OCI-LY7 (cell line): ENCODE measurements at regions not wholly inside any gene's neighbourhood (a gene's known extent, or its start where the extent isn't known, plus 50 kb on each side); places are given as distances from the start of the nearest gene placed in this dataset.

ENCODE experiments used
- BruUV-seq: library from RNA; stranded (reverse); fragments of 400-500 nt; replicated peaks from 2 replicates; lab custom pipeline; 2021; lab: Mats Ljungman, UMichigan
- CTCF ChIA-PET: fragments of 300-600 bp; sonication (Branson Sonifier 250); formaldehyde crosslinking; loops from one replicate; lab custom pipeline; 2022; ENCODE audit warnings: antibody characterized with exemption; ENCODE audit not compliant: unreplicated experiment; lab: Charles Lee
- POLR2A ChIA-PET: fragments of 300-600 bp; sonication (Branson Sonifier 250); formaldehyde crosslinking; loops from one replicate; lab custom pipeline; 2022; ENCODE audit warnings: antibody characterized with exemption; lab: Charles Lee
- DNase-seq: peaks from one replicate; pipeline ENCODE4 v3.0.0-alpha.2; 2015; ENCODE audit warnings: low spot score
- H2AFZ ChIP-seq: fragments of 200-600 bp; sonication (generic), shearing (Covaris generic); 2 replicates; pipeline ENCODE4 v1.6.1; 2014; ENCODE audit warnings: mild to moderate bottlenecking, antibody characterized with exemption, low read length, moderate library complexity
- H3K27ac ChIP-seq: fragments of 200-600 bp; sonication (generic); 2 replicates; pipeline ENCODE4 v1.5.1; 2014; ENCODE audit warnings: mixed run types, low read depth, mild to moderate bottlenecking, moderate library complexity, low read length, inconsistent platforms; ENCODE audit not compliant: poor library complexity, severe bottlenecking
- H3K36me3 ChIP-seq: fragments of 200-600 bp; sonication (generic); 2 replicates; pipeline ENCODE4 v1.6.1; 2014; ENCODE audit warnings: mild to moderate bottlenecking, antibody characterized with exemption, low read length, moderate library complexity, mixed read lengths; ENCODE audit not compliant: insufficient read depth
- H3K4me1 ChIP-seq: fragments of 200-600 bp; sonication (generic); 2 replicates; pipeline ENCODE4 v1.5.1; 2014; ENCODE audit warnings: mild to moderate bottlenecking, low read length; ENCODE audit not compliant: insufficient read depth, poor library complexity, severe bottlenecking
- H3K4me2 ChIP-seq: fragments of 200-600 bp; sonication (generic); 2 replicates; pipeline ENCODE4 v1.6.1; 2014; ENCODE audit warnings: mild to moderate bottlenecking, low read length
- H3K4me3 ChIP-seq: fragments of 200-600 bp; sonication (generic); 2 replicates; pipeline ENCODE4 v1.5.1; 2014; ENCODE audit warnings: mild to moderate bottlenecking, low read depth, low read length; ENCODE audit not compliant: poor library complexity, severe bottlenecking
- H3K79me2 ChIP-seq: fragments of 200-600 bp; sonication (generic); 2 replicates; pipeline ENCODE4 v1.6.1; 2016; ENCODE audit warnings: low read depth, mild to moderate bottlenecking, low read length, moderate library complexity, mixed read lengths; ENCODE audit not compliant: insufficient read depth
- H3K9me2 ChIP-seq: fragments of 200-600 bp; sonication (generic); 2 replicates; pipeline ENCODE4 v1.6.1; 2016; ENCODE audit warnings: mild to moderate bottlenecking, low read length, mixed read lengths; ENCODE audit not compliant: insufficient read depth
- H3K9me3 ChIP-seq: fragments of 200-600 bp; sonication (generic); 2 replicates; pipeline ENCODE4 v1.6.1; 2014; ENCODE audit warnings: mild to moderate bottlenecking, mixed run types, low read length, mixed read lengths
- H4K20me1 ChIP-seq: fragments of 200-600 bp; sonication (generic); 2 replicates; pipeline ENCODE4 v1.6.1; 2014; ENCODE audit warnings: mild to moderate bottlenecking, antibody characterized with exemption, low read length, moderate library complexity, mixed read lengths; ENCODE audit not compliant: insufficient read depth
- CTCF ChIP-seq: fragments of 200-600 bp; sonication (generic); conservative IDR thresholded peaks from 2 replicates; pipeline ENCODE4 v1.5.1; 2014; ENCODE audit warnings: mild to moderate bottlenecking, antibody characterized with exemption, low read length, moderate library complexity, mixed read lengths
- EZH2phosphoT487 ChIP-seq: fragments of 200-600 bp; sonication (generic); IDR thresholded peaks from 2 replicates; pipeline ENCODE4 v1.6.1; 2018; ENCODE audit warnings: low read depth, borderline replicate concordance, mild to moderate bottlenecking, mixed run types, antibody characterized with exemption, low read length, moderate library complexity, mixed read lengths
- intact Hi-C: fragments of 100-400 bp; cut with micrococcal nuclease; formaldehyde crosslinking; loops from one replicate; pipeline ENCODE4 v1.10.0; 2022; ENCODE audit not compliant: unreplicated experiment

GRCh38 chr15:31974855-31975829, 55.2 kb upstream of the CHRNA7 start:
- Histone ChIP-seq H3K4me3 (no peak overlapping the region), H3K36me3 (no peaks in the 10 kb centered on the region), H3K4me2 (no peak overlapping the region), H3K9me2 (no peaks in the 10 kb centered on the region), H3K27ac (no peak overlapping the region), H3K4me1 (no peaks in the 10 kb centered on the region), H2AFZ (no peak overlapping the region), H3K9me3 (no peaks in the 10 kb centered on the region), H3K79me2 (no peaks in the 10 kb centered on the region), H4K20me1 (no peaks in the 10 kb centered on the region)
- CTCF ChIA-PET = no interaction called here
- no TSS peak for BruUV-seq
- intact Hi-C loops = loop anchor here (2.0 kb wide), 1 partner anchor 106 kb away; no protein-coding TSS in a partner anchor
- TF ChIP-seq CTCF (peak; percentile 91), EZH2phosphoT487 (no peak)
- POLR2A ChIA-PET = no interaction called here
- DNase-seq = peak; percentile 52

GRCh38 chr15:31975830-31976229, 54.5 kb upstream of the CHRNA7 start:
- H3K9me3 ChIP-seq = no peaks in the 10 kb centered on the region
- H3K4me3 ChIP-seq = no peak overlapping the region
- intact Hi-C loops = loop anchor here (2.0 kb wide), 1 partner anchor 107 kb away; no protein-coding TSS in a partner anchor
- TF ChIP-seq CTCF (no peak), EZH2phosphoT487 (no peak)
- H4K20me1 ChIP-seq = no peaks in the 10 kb centered on the region
- DNase-seq = no peak
- no peaks in the 10 kb centered on the region for H3K36me3 ChIP-seq
- no peaks in the 10 kb centered on the region for H3K9me2 ChIP-seq
- BruUV-seq = no TSS peak
- H3K27ac ChIP-seq = no peak overlapping the region
- no peaks in the 10 kb centered on the region for H3K79me2 ChIP-seq
- ChIA-PET CTCF (no interaction called here), POLR2A (no interaction called here)
- H3K4me2 ChIP-seq = no peak overlapping the region
- no peaks in the 10 kb centered on the region for H3K4me1 ChIP-seq
- no peak overlapping the region for H2AFZ ChIP-seq

- no peak overlapping the region for H3K4me3 ChIP-seq
- POLR2A ChIA-PET = no interaction called here
- no peaks in the 10 kb centered on the region for H3K9me2 ChIP-seq
- H4K20me1 ChIP-seq = no peaks in the 10 kb centered on the region
- CTCF ChIA-PET = no interaction called here
- DNase-seq = no peak
- no peak overlapping the region for H3K27ac ChIP-seq
- H3K9me3 ChIP-seq = no peaks in the 10 kb centered on the region
- TF ChIP-seq CTCF (no peak), EZH2phosphoT487 (no peak)
- no peaks in the 10 kb centered on the region for H3K36me3 ChIP-seq
- H3K4me2 ChIP-seq = no peak overlapping the region
- no TSS peak for BruUV-seq
- no peaks in the 10 kb centered on the region for H3K4me1 ChIP-seq
- no peak overlapping the region for H2AFZ ChIP-seq
- intact Hi-C loops = no loop called here
- H3K79me2 ChIP-seq = no peaks in the 10 kb centered on the region
Measured at GRCh38 chr15:31977138-31977537, 53.2 kb upstream of the CHRNA7 start.
